Neuronal stem cell (in vitro differentiated cells): ENCODE measurements at regions not wholly inside any gene's neighbourhood (a gene's known extent, or its start where the extent isn't known, plus 50 kb on each side); places are given as distances from the start of the nearest gene placed in this dataset.

Experiments
- DNase-seq: peaks from one replicate; pipeline ENCODE4 v3.0.0-alpha.2; 2013; ENCODE audit warnings: low spot score
- H2AFZ ChIP-seq: one replicate; pipeline ENCODE4 v1.6.1; 2013; ENCODE audit warnings: mild to moderate bottlenecking, low read length, inconsistent platforms
- H2AK5ac ChIP-seq: 2 replicates; pipeline ENCODE4 v1.6.1; 2013; ENCODE audit warnings: low read depth, mild to moderate bottlenecking, inconsistent platforms, low read length, moderate library complexity, mixed read lengths
- H2BK120ac ChIP-seq: 2 replicates; pipeline ENCODE4 v1.6.1; 2013; ENCODE audit warnings: low read depth, mild to moderate bottlenecking, inconsistent platforms, low read length, moderate library complexity, mixed read lengths
- H2BK12ac ChIP-seq: one replicate; pipeline ENCODE4 v1.6.1; 2013; ENCODE audit warnings: low read length, inconsistent platforms
- H2BK15ac ChIP-seq: 2 replicates; pipeline ENCODE4 v1.6.1; 2013; ENCODE audit warnings: mild to moderate bottlenecking, low read length, inconsistent platforms, mixed read lengths
- H2BK5ac ChIP-seq: one replicate; pipeline ENCODE4 v1.6.1; 2013; ENCODE audit warnings: inconsistent platforms, mild to moderate bottlenecking, low read length, moderate library complexity
- H3K14ac ChIP-seq: one replicate; pipeline ENCODE4 v1.6.1; 2013; ENCODE audit warnings: low read length, inconsistent platforms
- H3K18ac ChIP-seq: 2 replicates; pipeline ENCODE4 v1.6.1; 2013; ENCODE audit warnings: low read length, inconsistent platforms
- H3K23ac ChIP-seq: 2 replicates; pipeline ENCODE4 v1.6.1; 2013; ENCODE audit warnings: low read depth, mild to moderate bottlenecking, mixed read lengths, low read length, inconsistent platforms; ENCODE audit not compliant: poor library complexity
- H3K27ac ChIP-seq: replicated peaks from 3 replicates; pipeline ENCODE4 v1.5.1; 2013; ENCODE audit warnings: low read length, inconsistent platforms
- H3K27me3 ChIP-seq, 3 experiments: 2 replicates each; pipeline ENCODE4 v1.6.1; 2013; ENCODE audit warnings: low read length in 3 of 3, mild to moderate bottlenecking in 2 of 3, inconsistent platforms in 1 of 3, low read depth in 1 of 3, mixed read lengths in 1 of 3, moderate library complexity in 1 of 3; ENCODE audit not compliant: control insufficient read depth in 3 of 3, insufficient read depth in 3 of 3
- H3K36me3 ChIP-seq, 2 donors: replicated peaks in 1 of 2; 2 replicates each; pipeline ENCODE4 v1.6.1; 2013; ENCODE audit warnings: low read length in 2 of 2; ENCODE audit not compliant: control insufficient read depth in 2 of 2, insufficient read depth in 2 of 2
- H3K4ac ChIP-seq: 2 replicates; pipeline ENCODE4 v1.6.1; 2013; ENCODE audit warnings: inconsistent platforms, mild to moderate bottlenecking, low read length, moderate library complexity
- H3K4me1 ChIP-seq, 2 donors: 1 replicate in 1 of 2; 2 replicates in 1 of 2; pipeline ENCODE4 v1.6.1; 2013; ENCODE audit warnings: low read length in 2 of 2, low read depth in 1 of 2; ENCODE audit not compliant: control insufficient read depth in 2 of 2, insufficient read depth in 1 of 2
- H3K4me2 ChIP-seq: one replicate; pipeline ENCODE4 v1.6.1; 2013; ENCODE audit warnings: mild to moderate bottlenecking, low read length, inconsistent platforms; ENCODE audit not compliant: insufficient read depth, poor library complexity, severe bottlenecking
- H3K4me3 ChIP-seq, 2 donors: 2 replicates each; pipeline ENCODE4 v1.5.1; 2013; ENCODE audit warnings: low read length in 2 of 2, mild to moderate bottlenecking in 2 of 2, inconsistent platforms in 1 of 2, moderate library complexity in 1 of 2
- H3K79me1 ChIP-seq: one replicate; pipeline ENCODE4 v1.6.1; 2013; ENCODE audit warnings: low read depth, mild to moderate bottlenecking, inconsistent platforms, low read length, moderate library complexity
- H3K9ac ChIP-seq: one replicate; pipeline ENCODE4 v1.6.1; 2013; ENCODE audit warnings: mild to moderate bottlenecking, low read depth, low read length, inconsistent platforms; ENCODE audit not compliant: poor library complexity
- H3K9me3 ChIP-seq, 2 donors: replicated peaks in 1 of 2; 2 replicates each; pipeline versions ENCODE3 to v1.6.1; 2013; ENCODE audit warnings: low read length in 2 of 2, mild to moderate bottlenecking in 2 of 2, inconsistent platforms in 1 of 2, low read depth in 1 of 2, mixed read lengths in 1 of 2, moderate library complexity in 1 of 2; ENCODE audit not compliant: control insufficient read depth in 2 of 2, insufficient read depth in 1 of 2
- H4K8ac ChIP-seq: one replicate; pipeline ENCODE4 v1.6.1; 2013; ENCODE audit warnings: low read depth, mild to moderate bottlenecking, inconsistent platforms, low read length, moderate library complexity
- H4K91ac ChIP-seq: one replicate; pipeline ENCODE4 v1.6.1; 2013; ENCODE audit warnings: low read length, low read depth, mild to moderate bottlenecking, inconsistent platforms; ENCODE audit not compliant: poor library complexity
- WGBS, 2 donors: extraction: QIAGEN DNeasy Blood & Tissue Kit; methylation state at CpG; one replicate each; pipeline ENCODE4 v1.1.7; 2013; ENCODE audit warnings: missing lambda C conversion rate in 2 of 2, mixed read lengths in 1 of 2; ENCODE audit not compliant: insufficient read length in 2 of 2, insufficient replicate concordance in 1 of 2; ENCODE audit errors: extremely low coverage in 2 of 2; 5-methylcytosine and 5-hydroxymethylcytosine counted together

DNA sequence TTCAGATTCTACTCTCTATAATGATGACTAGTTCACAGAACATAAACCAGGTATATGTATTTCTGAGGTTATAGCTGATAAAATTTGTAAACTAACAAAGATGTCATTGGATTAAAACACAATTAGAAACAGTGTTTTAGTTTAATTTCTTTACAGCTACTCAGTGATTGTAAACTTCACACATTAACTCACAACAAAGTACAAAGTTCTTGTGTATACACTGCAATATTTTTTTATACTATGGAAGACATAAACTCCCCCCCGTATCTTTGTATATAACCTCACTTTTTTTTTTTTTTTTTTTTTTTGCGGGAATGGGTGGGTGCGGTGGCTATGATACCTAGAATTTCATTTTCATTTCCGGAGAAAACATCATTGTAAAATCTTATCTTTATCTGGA lies 1043.2 kb downstream of the PCDH18 start:
- H4K8ac ChIP-seq = no peak overlapping the region
- no peak overlapping the region for H2BK120ac ChIP-seq
- H3K4me3 ChIP-seq = no peak overlapping the region
- no peaks in the 10 kb centered on the region for H3K79me1 ChIP-seq
- H3K9me3 ChIP-seq = no peaks in the 10 kb centered on the region
- no peak for DNase-seq
- H3K14ac ChIP-seq = no peak overlapping the region
- no peak overlapping the region for H3K18ac ChIP-seq
- H3K4ac ChIP-seq = no peak overlapping the region
- no peak overlapping the region for H2BK15ac ChIP-seq
- H2AFZ ChIP-seq = no peak overlapping the region
- WGBS, 2 donors = no CpG with 5 or more reads among the region's 4 CpGs
- no peaks in the 10 kb centered on the region for H3K4me1 ChIP-seq
- H2AK5ac ChIP-seq = no peak overlapping the region
- no peak overlapping the region for H3K4me2 ChIP-seq
- H2BK5ac ChIP-seq = no peak overlapping the region
- H3K27ac ChIP-seq = no peak overlapping the region
- H3K36me3 ChIP-seq = no peaks in the 10 kb centered on the region
- H3K23ac ChIP-seq = no peak overlapping the region
- H4K91ac ChIP-seq = no peak overlapping the region
- no peak overlapping the region for H2BK12ac ChIP-seq
- no peaks in the 10 kb centered on the region for H3K27me3 ChIP-seq
- no peak overlapping the region for H3K9ac ChIP-seq

DNA sequence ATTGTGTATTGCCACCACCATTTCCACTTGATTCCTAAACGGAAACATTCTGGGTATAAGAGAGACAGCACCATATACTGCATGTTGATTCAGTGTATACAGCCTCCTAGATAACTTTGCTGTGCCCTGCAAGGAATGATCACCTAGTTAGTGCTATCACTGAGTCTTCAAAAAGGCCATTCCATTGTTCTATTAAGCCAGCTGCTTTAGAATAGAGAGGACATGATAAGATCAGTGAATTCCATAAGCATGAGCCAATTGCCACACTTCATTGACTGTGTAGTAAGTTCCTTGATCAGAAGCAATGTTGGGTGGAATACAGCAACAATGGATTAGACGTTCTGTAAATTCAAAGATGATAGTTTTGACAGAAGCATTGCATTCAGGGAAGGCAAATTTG lies 1047.3 kb downstream of the PCDH18 start:
- Histone ChIP-seq H3K79me1 (no peaks in the 10 kb centered on the region), H3K14ac (no peak overlapping the region), H2AK5ac (no peak overlapping the region), H3K27me3 (no peaks in the 10 kb centered on the region), H2AFZ (peak overlapping the region; percentile 35), H2BK120ac (no peak overlapping the region), H3K18ac (no peak overlapping the region), H3K4ac (no peak overlapping the region), H3K9me3 (no peaks in the 10 kb centered on the region), H2BK15ac (no peak overlapping the region), H3K9ac (no peak overlapping the region), H3K27ac (no peak overlapping the region), H4K8ac (no peak overlapping the region), H3K4me3 (no peak overlapping the region), H2BK5ac (no peak overlapping the region), H3K23ac (no peak overlapping the region), H3K4me2 (no peak overlapping the region), H4K91ac (no peak overlapping the region), H2BK12ac (no peak overlapping the region), H3K4me1 (no peaks in the 10 kb centered on the region), H3K36me3 (no peaks in the 10 kb centered on the region)
- no peak for DNase-seq
- no CpG with 5 or more reads among the region's 2 CpGs for WGBS, 2 donors

DNA sequence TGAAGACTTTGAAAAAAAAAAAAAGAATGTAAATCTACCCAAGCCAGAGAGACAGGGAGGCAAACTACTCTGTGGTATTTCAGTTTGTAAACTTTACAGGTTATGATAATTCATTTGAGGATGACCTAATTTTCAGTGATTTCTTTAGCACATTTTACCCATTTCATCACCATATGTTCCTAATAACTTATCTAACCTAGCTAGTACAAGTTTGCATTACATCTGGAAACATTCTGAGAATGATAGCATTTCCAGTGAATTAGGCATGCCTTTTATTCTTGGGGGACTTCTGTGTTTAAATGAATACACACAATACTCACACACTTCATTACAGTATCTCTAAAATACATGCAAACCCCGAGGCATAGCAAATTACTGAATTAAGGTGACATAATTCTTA lies 1055.5 kb downstream of the PCDH18 start:
- Histone ChIP-seq H3K4me1 (no peaks in the 10 kb centered on the region), H3K4me2 (no peak overlapping the region), H2BK5ac (no peak overlapping the region), H3K27me3 (no peaks in the 10 kb centered on the region), H2BK15ac (no peak overlapping the region), H3K4me3 (no peak overlapping the region), H3K36me3 (no peaks in the 10 kb centered on the region), H2AFZ (no peak overlapping the region), H4K8ac (no peak overlapping the region), H2BK120ac (no peak overlapping the region), H3K18ac (no peak overlapping the region), H3K79me1 (no peaks in the 10 kb centered on the region), H3K4ac (no peak overlapping the region), H3K27ac (no peak overlapping the region), H3K14ac (no peak overlapping the region), H3K9ac (no peak overlapping the region), H2BK12ac (no peak overlapping the region), H3K9me3 (no peaks in the 10 kb centered on the region), H2AK5ac (no peak overlapping the region), H3K23ac (no peak overlapping the region), H4K91ac (no peak overlapping the region)
- WGBS, 2 donors = no CpG with 5 or more reads among the region's 1 CpG
- no peak for DNase-seq

DNA sequence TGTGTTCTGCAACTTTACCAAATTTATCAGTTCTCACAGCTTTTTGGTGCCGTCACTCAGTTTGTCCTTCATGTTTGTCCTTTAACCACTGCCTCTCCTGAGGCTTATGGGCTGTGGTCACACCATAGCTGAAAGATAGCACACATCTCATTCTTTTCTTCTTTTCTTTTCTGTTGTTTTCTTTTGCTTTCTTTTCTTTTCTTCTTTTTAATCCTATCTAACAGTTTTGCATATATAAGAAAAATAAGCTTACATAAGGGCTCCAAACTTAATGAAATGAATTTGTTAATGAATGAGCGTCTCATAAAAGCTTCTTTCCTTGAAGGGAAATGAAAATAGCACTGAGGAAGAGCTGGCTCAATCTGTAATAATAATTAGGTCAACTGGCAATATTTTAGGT lies 1061.2 kb downstream of the PCDH18 start:
- Histone ChIP-seq H3K18ac (no peak overlapping the region), H3K14ac (no peak overlapping the region), H3K27me3 (no peaks in the 10 kb centered on the region), H3K9me3 (no peaks in the 10 kb centered on the region), H3K4me2 (no peak overlapping the region), H3K36me3 (no peaks in the 10 kb centered on the region), H3K4me1 (no peaks in the 10 kb centered on the region), H2BK5ac (no peak overlapping the region), H3K9ac (no peak overlapping the region), H3K27ac (no peak overlapping the region), H3K4me3 (no peak overlapping the region), H3K79me1 (no peaks in the 10 kb centered on the region), H3K23ac (no peak overlapping the region), H2AFZ (no peak overlapping the region), H2BK120ac (no peak overlapping the region), H2AK5ac (no peak overlapping the region), H3K4ac (no peak overlapping the region), H4K91ac (no peak overlapping the region), H4K8ac (no peak overlapping the region), H2BK15ac (no peak overlapping the region), H2BK12ac (no peak overlapping the region)
- no peak for DNase-seq
- no CpG with 5 or more reads among the region's 2 CpGs for WGBS, 2 donors
